NCI-H69 (cell line): ENCODE measurements at regions not wholly inside any gene's neighbourhood (a gene's known extent, or its start where the extent isn't known, plus 50 kb on each side); places are given as distances from the start of the nearest gene placed in this dataset.

Source experiments
- DNase-seq: peaks from one replicate; lab custom pipeline; 2025; lab: John Stamatoyannopoulos, UW

- no peak for DNase-seq
Measured at GRCh38 chr5:97847920-97848631, 665.0 kb upstream of the RIOK2 start.

GRCh38 chr5:97851036-97851435 is 668.0 kb upstream of the RIOK2 start:
- DNase-seq = no peak

DNA sequence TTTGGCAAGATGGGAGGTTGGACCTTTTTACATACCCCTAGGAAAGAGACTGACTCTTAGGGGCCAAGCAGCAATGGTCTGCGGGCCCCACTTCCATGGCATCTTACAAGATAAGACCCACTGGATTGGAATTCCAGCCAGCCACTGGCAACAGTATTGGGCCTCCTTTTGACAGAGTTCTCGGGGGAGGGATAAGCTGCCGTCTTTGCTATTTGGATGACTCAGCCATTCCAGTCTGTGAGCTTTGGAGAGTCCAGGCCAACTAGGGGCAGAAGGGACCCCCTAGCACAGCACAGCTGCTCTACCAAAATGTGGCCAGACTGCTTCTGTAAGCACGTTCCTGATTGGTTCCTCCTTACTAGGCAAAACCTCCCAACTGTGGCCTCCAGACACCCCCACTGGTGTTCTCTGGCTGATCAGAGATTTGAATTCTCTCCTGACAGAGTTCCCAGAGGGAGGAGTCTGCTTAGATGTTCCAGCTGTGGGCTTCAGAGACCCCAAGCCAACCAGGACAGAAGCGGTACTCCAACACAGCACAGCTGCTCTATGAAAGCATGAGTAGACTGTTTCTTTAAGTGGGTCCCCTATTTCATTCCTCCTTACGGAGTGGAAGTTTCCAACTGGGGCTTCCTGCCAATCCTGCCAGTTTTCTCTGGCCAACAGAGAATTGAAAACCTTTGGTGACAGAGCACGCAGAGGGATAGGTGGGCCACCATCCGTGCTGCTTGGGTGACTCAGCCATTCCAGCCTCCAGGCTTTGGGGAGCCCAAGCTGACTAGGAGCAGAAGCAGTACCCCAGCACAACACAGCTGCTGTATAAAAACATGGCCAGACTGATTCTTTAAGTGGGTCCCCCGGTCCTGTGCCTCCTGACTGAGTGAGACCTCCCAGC is 672.1 kb upstream of the RIOK2 start:
- DNase-seq = no peak

DNA sequence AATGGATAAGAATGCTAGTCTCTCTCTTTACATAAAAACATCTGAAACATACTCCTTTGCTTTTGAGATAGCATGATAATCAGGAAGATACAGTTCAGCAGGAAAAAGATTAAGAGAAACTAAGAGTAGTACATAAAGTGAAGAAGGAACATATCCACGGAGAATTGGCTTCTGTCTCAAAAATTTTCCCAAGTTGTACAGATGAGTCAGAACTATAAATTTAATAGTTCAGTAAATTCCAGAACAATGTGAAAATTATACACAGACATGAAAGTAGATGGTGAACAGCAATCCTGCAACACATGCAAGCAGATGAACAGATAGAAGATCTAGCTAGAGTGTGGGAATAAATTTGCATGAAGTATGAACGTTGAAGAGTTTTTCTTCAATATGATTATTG is 691.4 kb upstream of the RIOK2 start:
- no peak for DNase-seq

- no peak for DNase-seq
Measured at GRCh38 chr5:97876272-97876671, 693.2 kb upstream of the RIOK2 start.

DNA sequence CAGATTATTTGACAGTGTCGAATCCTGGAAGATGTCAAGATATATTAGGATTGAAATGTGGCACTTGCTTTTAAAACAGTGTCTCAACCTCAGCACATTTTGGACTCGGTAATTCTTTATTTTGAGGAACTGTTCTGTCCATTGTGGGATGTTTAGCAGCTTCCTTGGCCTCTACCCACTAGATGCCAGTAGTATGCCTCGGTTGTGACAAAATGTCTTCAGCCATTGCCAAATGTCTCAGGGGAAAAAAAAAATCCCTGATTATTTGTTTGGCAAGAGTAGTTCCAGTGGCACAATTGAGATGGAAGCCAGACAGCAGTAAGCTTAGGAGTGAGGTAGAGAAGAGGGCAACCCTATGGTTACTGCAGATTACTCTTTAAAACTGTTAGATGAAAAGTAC is 694.5 kb upstream of the RIOK2 start:
- DNase-seq = no peak

GRCh38 chr5:97888439-97888838 is 705.4 kb upstream of the RIOK2 start:
- no peak for DNase-seq

DNA sequence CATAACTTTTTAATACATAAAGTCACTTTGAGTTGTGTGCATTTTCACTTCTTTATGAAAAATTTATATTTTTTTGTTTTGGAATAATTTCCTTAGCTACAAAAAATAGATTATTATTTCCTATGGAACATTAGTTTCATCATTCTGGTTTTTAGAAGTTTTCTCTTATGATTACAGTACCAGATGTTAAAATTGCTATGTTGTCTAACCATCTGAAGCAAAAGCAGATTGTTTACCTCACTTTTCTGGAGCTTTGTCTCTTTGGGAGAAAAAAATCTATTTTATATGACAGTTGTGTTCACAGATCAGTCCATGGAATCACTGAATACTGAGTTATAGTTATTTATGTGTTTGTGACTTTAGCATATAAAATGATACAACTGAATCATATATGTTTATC is 708.9 kb upstream of the RIOK2 start:
- no peak for DNase-seq

GRCh38 chr5:97903742-97904141 is 720.7 kb upstream of the RIOK2 start:
- DNase-seq = no peak

DNA sequence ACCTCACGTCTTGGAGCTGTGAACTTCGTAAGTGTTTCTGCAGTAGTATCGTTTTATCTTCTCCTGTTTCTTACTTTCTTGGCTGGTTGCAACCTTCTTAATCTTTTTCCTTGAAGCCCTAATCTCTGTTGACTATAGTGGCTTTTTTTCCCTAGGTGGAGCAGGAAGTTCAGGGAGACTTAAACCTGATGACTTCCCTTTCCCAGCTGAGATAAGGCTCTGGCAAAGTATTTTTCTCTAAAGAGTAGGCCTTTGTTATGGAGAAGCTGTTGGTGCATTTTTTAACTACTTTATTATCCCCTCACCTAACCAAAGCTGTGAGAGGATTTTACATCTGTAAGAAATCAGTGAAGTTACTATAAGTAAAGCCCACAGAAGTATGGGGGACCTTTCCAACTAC is 723.1 kb upstream of the RIOK2 start:
- DNase-seq = no peak

DNA sequence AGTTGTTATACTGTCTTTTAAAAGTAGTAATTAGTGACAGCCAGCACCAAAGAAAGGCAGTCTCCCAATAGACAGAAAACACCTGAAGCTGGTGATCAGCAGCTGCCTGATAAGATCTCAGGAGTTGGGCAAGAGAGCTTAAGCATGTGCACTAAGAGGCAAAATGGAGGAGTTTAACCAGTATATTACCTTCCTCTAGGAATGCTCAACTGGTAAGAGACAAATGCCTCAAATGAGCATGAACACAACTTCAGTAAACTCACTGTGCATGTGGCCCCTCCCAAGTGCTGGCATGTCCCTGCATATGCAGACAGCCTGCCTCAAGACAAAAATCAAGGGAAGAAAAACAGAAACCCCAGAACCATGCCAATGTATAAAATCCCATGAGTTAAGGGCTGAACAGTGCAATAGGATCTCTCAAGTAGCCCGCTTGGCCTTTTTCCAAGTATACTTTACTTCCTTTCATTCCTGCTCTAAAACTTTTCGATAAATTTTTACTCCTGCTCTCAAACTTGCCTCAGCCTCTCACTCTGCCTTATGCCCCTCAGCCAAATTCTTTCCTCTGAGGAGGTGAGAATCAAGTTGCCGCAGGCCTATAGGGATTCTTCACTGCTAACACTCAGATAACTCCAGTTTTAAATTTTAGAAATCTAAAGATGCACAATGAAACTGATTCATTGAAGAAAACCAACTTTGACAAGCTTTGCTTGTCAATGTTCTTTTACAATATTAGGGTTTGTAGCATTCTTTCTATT is 724.8 kb upstream of the RIOK2 start:
- peak; percentile 22 for DNase-seq

GRCh38 chr5:97909541-97909940 is 726.5 kb upstream of the RIOK2 start:
- DNase-seq = no peak

- DNase-seq = no peak
Measured at GRCh38 chr5:97914483-97914882, 731.4 kb upstream of the RIOK2 start.

DNA sequence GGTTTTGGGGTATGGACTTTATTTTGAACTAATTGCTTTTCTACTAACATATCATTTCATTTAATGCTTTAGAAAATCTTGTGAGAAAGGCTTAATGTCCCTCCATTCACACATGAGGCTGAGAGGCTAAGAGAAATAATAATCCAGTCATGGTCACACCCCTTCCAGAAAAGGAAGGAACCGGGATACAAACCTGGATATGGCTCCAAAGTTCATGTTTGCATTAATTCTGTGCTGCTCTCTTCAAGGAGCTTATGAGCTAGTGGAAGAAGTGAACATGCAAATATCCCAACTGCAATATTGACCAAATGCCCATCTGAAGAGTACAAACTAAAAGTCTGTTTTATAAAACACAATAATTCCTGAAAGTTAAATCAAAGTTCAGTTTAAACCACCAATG is 732.1 kb upstream of the RIOK2 start:
- DNase-seq = no peak

DNA sequence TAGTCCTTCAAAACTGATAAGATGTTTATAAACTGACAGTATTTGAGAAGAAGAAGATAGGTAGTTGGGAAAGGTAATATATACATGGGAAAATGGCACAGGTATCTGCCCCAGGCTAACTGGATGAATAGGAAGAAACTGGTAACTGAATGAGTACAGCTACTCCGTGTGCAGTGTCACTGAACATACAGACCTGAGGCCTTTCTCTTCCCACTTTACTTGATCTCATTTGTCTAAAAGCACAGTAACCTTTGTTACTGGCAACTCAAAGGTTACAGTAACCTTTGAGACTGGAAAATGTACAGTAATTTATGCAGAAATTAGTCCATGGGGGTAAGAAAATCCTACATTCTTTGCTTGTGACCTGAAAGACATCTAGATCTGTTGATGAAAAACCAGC is 735.0 kb upstream of the RIOK2 start:
- peak; percentile 12 for DNase-seq

DNA sequence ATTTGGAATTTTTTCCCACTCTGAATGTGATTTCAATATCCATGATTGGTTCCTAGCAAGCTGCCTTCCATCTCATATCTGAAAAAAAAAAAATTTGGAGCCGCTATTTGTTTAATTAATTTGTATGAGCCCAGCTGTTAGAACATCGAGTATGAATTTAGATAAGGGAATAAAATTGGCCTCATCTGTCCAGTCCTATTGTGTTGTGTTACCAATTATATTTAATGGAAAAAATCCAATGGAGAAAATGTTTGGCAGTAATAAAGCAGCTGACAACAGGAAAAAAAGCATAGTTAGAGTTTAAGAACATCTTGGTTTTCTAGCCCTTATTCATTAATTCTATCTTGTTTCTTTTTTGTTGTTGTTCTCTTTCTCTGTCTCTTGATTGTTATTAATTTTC is 735.6 kb upstream of the RIOK2 start:
- DNase-seq = peak; percentile 17

- no peak for DNase-seq
Measured at GRCh38 chr5:97919719-97920118, 736.7 kb upstream of the RIOK2 start.

DNA sequence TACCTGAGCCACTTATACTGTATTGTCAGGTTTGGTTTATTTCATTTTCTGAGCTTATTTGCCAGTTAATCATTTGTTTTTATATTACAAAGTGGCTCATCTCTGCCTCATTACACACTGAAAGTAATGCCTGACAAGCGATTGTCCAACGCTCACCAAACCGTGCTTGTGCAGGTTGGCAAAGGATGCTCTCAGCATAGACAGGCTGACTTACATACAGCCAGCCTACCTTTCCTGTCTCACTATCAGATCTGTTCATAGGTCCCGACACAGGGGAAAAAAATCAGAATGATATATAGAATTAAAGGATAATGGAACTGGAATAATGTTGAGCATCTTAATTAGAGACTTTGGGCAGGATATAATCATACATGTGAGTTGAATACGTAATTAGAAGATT is 739.7 kb upstream of the RIOK2 start:
- DNase-seq = peak; percentile 15

DNA sequence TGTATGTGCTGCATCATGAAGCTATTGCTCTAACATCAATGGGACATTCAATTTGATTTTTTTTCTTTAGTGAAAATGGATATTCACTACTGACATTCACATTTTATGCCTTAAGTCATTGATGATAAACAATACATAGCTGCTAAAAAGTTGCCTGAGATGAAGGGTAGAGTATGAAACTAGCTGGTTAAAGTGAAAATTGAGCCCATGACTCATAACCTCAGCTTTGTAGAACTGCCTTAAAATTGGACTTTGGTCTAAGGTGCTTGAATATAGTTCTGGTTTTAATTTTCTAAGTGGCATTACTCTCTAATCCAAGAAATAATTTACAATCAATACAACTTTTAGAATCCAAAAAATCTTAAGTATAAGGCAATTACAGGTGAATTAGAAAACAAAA is 740.4 kb upstream of the RIOK2 start:
- no peak for DNase-seq

DNA sequence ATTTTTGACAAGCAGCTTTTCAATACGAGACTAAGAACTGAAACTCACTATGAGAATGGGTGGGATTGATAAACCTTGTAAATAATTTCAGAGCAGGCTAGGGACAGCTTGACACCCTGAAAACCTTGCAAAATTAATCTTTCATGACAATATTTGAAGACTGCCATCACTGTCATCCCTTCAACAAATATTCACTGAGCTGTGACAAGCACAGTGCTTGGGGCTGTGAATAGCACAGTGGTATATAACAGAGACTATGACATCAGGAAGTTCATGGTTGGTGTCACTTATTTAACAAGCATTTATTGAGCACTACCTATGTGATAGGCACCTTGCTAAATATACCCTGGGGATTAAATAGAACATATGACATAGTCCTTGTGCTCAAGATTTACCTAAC is 741.0 kb upstream of the RIOK2 start:
- peak; percentile 13 for DNase-seq

- DNase-seq = no peak
Measured at GRCh38 chr5:97929383-97929782, 746.3 kb upstream of the RIOK2 start.

DNA sequence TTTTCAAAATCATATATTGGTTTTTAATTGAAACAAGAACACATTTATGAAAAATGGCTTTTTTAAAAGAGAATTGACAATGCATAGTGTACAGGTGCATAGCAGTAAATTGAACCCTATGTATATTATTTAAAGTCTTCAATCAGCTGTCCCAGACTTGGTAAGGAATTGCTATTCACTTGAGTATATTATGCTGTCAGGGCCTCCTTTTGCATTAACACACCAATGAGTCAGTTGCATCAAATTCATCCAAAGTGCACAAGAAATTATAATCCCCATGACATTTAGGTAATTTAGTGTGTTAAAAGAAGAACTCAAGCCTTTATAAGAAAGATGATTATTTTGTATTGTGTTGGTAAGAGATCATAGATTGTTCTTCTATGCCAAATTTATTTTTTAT is 748.8 kb upstream of the RIOK2 start:
- DNase-seq = no peak

- DNase-seq = no peak
Measured at GRCh38 chr5:97936231-97936630, 753.2 kb upstream of the RIOK2 start.
